SK-N-SH (cell line): ENCODE measurements at regions not wholly inside any gene's neighbourhood (a gene's known extent, or its start where the extent isn't known, plus 50 kb on each side); places are given as distances from the start of the nearest gene placed in this dataset.

Experiments
- CTCF ChIA-PET: fragments of 300-600, 350-600 bp; formaldehyde crosslinking; extraction: SDS; loops from one replicate; lab custom pipeline; 2021; lab: Yijun Ruan, JAX
- POLR2A ChIA-PET: fragments of 350-600 bp; sonication (Branson Sonifier 250); formaldehyde crosslinking; extraction: SDS; loops from one replicate; lab custom pipeline; 2020; ENCODE audit warnings: antibody characterized with exemption, inconsistent platforms; lab: Yijun Ruan, JAX
- DNase-seq: peaks from one replicate; pipeline ENCODE4 v3.0.0; 2012
- H2AFZ ChIP-seq: fragments of 200-600 bp; sonication (generic); 2 replicates; pipeline ENCODE4 v1.8.1; 2016; ENCODE audit warnings: antibody characterized with exemption, mild to moderate bottlenecking, low read depth
- H3F3A ChIP-seq: fragments of 200-600 bp; sonication (generic); replicated peaks from 2 replicates; pipeline ENCODE3; 2016; ENCODE audit warnings: antibody characterized with exemption, mild to moderate bottlenecking; ENCODE audit not compliant: insufficient read depth
- H3K27ac ChIP-seq, 2 experiments: fragments of 200-500 bp in 1 of 2; fragments of 200-600 bp in 1 of 2; sonication (Bioruptor generic) in 1 of 2; sonication (generic), shearing (Covaris generic) in 1 of 2; 2 replicates each; pipeline versions ENCODE4 v1.5.1 to v1.6.1; 2014 to 2016; ENCODE audit warnings: low read depth in 2 of 2, inconsistent platforms in 1 of 2, low read length in 1 of 2, mild to moderate bottlenecking in 1 of 2, mixed read lengths in 1 of 2
- H3K27me3 ChIP-seq: fragments of 200-600 bp; sonication (generic), shearing (Covaris generic); 2 replicates; pipeline ENCODE4 v1.6.1; 2016; ENCODE audit warnings: mixed run types; ENCODE audit not compliant: insufficient read depth
- H3K36me3 ChIP-seq, 2 experiments: fragments of 200-500 bp in 1 of 2; fragments of 200-600 bp in 1 of 2; sonication (Bioruptor generic) in 1 of 2; sonication (generic) in 1 of 2; replicated peaks in 1 of 2; 2 replicates each; pipeline versions ENCODE3 to v1.5.1; 2014 to 2016; ENCODE audit warnings: low read length in 1 of 2, mild to moderate bottlenecking in 1 of 2; ENCODE audit not compliant: insufficient read depth in 2 of 2, control insufficient read depth in 1 of 2
- H3K4me1 ChIP-seq, 2 experiments: fragments of 200-500 bp in 1 of 2; fragments of 200-600 bp in 1 of 2; sonication (Bioruptor generic) in 1 of 2; sonication (generic), shearing (Covaris generic) in 1 of 2; 2 replicates each; pipeline versions ENCODE4 v1.5.1 to v1.6.1; 2014 to 2016; ENCODE audit warnings: low read depth in 1 of 2, low read length in 1 of 2, mixed run types in 1 of 2; ENCODE audit not compliant: insufficient read depth in 2 of 2, control insufficient read depth in 1 of 2
- H3K4me2 ChIP-seq: fragments of 200-600 bp; sonication (generic), shearing (Covaris generic); 2 replicates; pipeline ENCODE4 v1.6.1; 2017; ENCODE audit warnings: mixed run types
- H3K4me3 ChIP-seq, 2 experiments: fragments of 200-500 bp in 1 of 2; fragments of 200-600 bp in 1 of 2; sonication (Bioruptor generic) in 1 of 2; sonication (generic), shearing (Covaris generic) in 1 of 2; 2 replicates each; pipeline versions ENCODE4 v1.5.1 to v1.8.1; 2014 to 2016; ENCODE audit warnings: low read depth in 2 of 2, inconsistent platforms in 1 of 2, low read length in 1 of 2, mild to moderate bottlenecking in 1 of 2, mixed read lengths in 1 of 2, moderate library complexity in 1 of 2
- H3K79me2 ChIP-seq: fragments of 200-600 bp; sonication (generic); 2 replicates; pipeline ENCODE4 v1.8.1; 2017; ENCODE audit warnings: mild to moderate bottlenecking; ENCODE audit not compliant: insufficient read depth
- H3K9ac ChIP-seq: fragments of 200-600 bp; sonication (generic); 2 replicates; pipeline ENCODE4 v1.6.1; 2017; ENCODE audit warnings: mixed run types
- H3K9me2 ChIP-seq: fragments of 200-600 bp; sonication (generic); 2 replicates; pipeline ENCODE4 v1.6.1; 2017; ENCODE audit warnings: mixed run types
- H3K9me3 ChIP-seq: fragments of 200-600 bp; sonication (generic); 2 replicates; pipeline ENCODE4 v1.6.1; 2017; ENCODE audit warnings: mixed run types, mild to moderate bottlenecking, moderate library complexity
- H4K20me1 ChIP-seq: fragments of 200-600 bp; sonication (generic); 2 replicates; pipeline ENCODE4 v1.6.1; 2017; ENCODE audit warnings: mild to moderate bottlenecking, mixed run types; ENCODE audit not compliant: insufficient read depth
- CHD2 ChIP-seq: fragments of 150-350 bp; IDR thresholded peaks from 2 replicates; pipeline ENCODE4 v1.6.1; 2018; ENCODE audit warnings: low read length; ENCODE audit not compliant: partially characterized antibody
- FOSL2 ChIP-seq: IDR thresholded peaks from 2 replicates; pipeline ENCODE4 v1.4.0; 2012; ENCODE audit warnings: low read depth, mild to moderate bottlenecking, moderate library complexity, borderline replicate concordance
- IRF3 ChIP-seq: fragments of 150-350 bp; IDR thresholded peaks from 2 replicates; pipeline ENCODE4 v1.6.1; 2016; ENCODE audit warnings: mild to moderate bottlenecking, low read depth, low read length
- MAX ChIP-seq: IDR thresholded peaks from 2 replicates; pipeline ENCODE4 v1.4.0; 2012; ENCODE audit warnings: low read depth
- NFIC ChIP-seq: IDR thresholded peaks from 2 replicates; pipeline ENCODE4 v1.4.0; 2012; ENCODE audit warnings: borderline replicate concordance
- PBX3 ChIP-seq: IDR thresholded peaks from 2 replicates; pipeline ENCODE4; 2012
- POLR2AphosphoS5 ChIP-seq: IDR thresholded peaks from 2 replicates; pipeline ENCODE4 v1.6.1; 2012; ENCODE audit warnings: low read depth, low read length
- RCOR1 ChIP-seq: fragments of 150-350 bp; IDR thresholded peaks from 2 replicates; pipeline ENCODE4 v1.6.1; 2017; ENCODE audit warnings: antibody characterized with exemption, low read length
- RFX5 ChIP-seq: IDR thresholded peaks from 2 replicates; pipeline ENCODE4 v1.6.1; 2012; ENCODE audit warnings: mild to moderate bottlenecking, improper control_type of control experiment, low read length
- TEAD4 ChIP-seq: IDR thresholded peaks from 2 replicates; pipeline ENCODE4 v1.4.0; 2012; ENCODE audit warnings: mild to moderate bottlenecking, borderline replicate concordance; ENCODE audit not compliant: insufficient read depth
- USF1 ChIP-seq: IDR thresholded peaks from 2 replicates; pipeline ENCODE4 v1.4.0; 2012; ENCODE audit warnings: low read depth, borderline replicate concordance
- USF2 ChIP-seq: fragments of 150-350 bp; IDR thresholded peaks from 2 replicates; pipeline ENCODE4 v1.6.1; 2017; ENCODE audit warnings: antibody characterized with exemption, low read length, low read depth, borderline replicate concordance
- ZBTB33 ChIP-seq: IDR thresholded peaks from 2 replicates; pipeline ENCODE4 v1.4.0; 2012; ENCODE audit warnings: low read depth, borderline replicate concordance
- WGBS: methylation state at CpG from one replicate; pipeline ENCODE4 v1.1.6; 2017; ENCODE audit warnings: low lambda C conversion rate; 5-methylcytosine and 5-hydroxymethylcytosine counted together

GRCh38 chr4:26030260-26030667, 116.2 kb downstream of the SMIM20 start:
- no peaks in the 10 kb centered on the region for H3K79me2 ChIP-seq
- H3F3A ChIP-seq, result no peaks in the 10 kb centered on the region
- no peak overlapping the region for H3K4me3 ChIP-seq
- H3K9me2 ChIP-seq, result no peaks in the 10 kb centered on the region
- CTCF ChIA-PET, result interaction anchor here (0.7 to 2.4 kb wide), 12 partner anchors 9 to 388 kb away, joined by 3 to 13 read pairs (median 6); no protein-coding TSS in a partner anchor
- H2AFZ ChIP-seq, result no peak overlapping the region
- H3K36me3 ChIP-seq, result no peaks in the 10 kb centered on the region
- no peak overlapping the region for H3K9ac ChIP-seq
- POLR2A ChIA-PET, result interaction anchor here (1.1 kb wide), 1 partner anchor 377 kb away, joined by 3 read pairs; no protein-coding TSS in a partner anchor
- WGBS, result 58% methylated on average over 5 of the region's 5 CpGs
- H3K27ac ChIP-seq, result no peak overlapping the region
- no peak for DNase-seq
- no peaks in the 10 kb centered on the region for H3K9me3 ChIP-seq
- H3K4me1 ChIP-seq, result peaks cover 0 to 6% of the 10 kb centered on the region in 2 experiments; a peak in 1 of 4 replicates
- H4K20me1 ChIP-seq, result no peaks in the 10 kb centered on the region
- no peaks in the 10 kb centered on the region for H3K27me3 ChIP-seq
- H3K4me2 ChIP-seq, result no peak overlapping the region
- TF ChIP-seq USF1 (no peak), TEAD4 (no peak), NFIC (no peak), POLR2AphosphoS5 (no peak), IRF3 (no peak), RCOR1 (no peak), FOSL2 (no peak), RFX5 (no peak), PBX3 (no peak), MAX (no peak), USF2 (no peak), CHD2 (no peak), ZBTB33 (no peak)
